ENCODE measurements at regions not wholly inside any gene's neighbourhood (a gene's known extent, or its start where the extent isn't known, plus 50 kb on each side); places are given as distances from the start of the nearest gene placed in this dataset.

DNA sequence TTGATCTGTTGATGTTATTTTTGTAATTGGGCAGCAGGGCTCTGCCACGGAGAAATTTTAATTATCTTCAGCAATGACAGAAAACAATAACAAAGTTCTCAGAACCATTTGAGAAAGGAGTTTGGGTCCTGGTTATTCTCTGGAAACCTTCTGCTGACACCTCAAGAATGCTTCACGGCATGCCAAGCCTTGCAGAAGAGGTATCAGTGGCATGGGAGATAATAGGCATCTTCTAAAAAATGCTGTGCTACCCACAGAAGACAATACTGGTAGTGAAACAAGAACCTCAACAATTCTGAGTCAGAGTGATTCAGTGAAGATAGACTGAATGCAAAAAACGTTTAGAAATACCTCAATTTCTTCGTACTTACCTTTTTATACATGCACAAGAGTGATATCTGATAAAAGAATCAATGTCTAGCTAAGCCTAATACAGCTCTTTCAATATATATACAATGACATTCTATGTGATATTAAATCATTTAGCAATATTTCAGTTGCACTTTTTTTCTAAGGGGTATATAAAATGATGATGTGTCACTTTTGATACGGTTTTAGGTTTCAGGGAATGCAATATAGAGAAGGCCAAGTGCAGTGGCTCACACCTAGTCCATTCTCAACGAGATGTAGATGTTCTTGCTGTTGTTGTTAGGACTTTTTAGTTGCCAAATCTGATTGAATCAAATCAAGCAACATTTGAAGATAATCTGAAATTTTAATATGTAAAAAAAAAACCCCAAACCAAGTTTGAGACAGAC, 110.4 kb upstream of the COL21A1 start:
- DNase-seq (ENCODE audit: insufficient read length) (no peak), FAIRE-seq (peak; percentile 33)
- no peak for TF ChIP-seq POLR2AphosphoS5 (IDR thresholded peaks at IDR 0.05; ENCODE audit: low read depth, low read length)
- TF ChIP-seq TAF1 (IDR thresholded peaks at IDR 0.05; ENCODE audit: borderline replicate concordance, low read depth, low read length): no peak

DNA sequence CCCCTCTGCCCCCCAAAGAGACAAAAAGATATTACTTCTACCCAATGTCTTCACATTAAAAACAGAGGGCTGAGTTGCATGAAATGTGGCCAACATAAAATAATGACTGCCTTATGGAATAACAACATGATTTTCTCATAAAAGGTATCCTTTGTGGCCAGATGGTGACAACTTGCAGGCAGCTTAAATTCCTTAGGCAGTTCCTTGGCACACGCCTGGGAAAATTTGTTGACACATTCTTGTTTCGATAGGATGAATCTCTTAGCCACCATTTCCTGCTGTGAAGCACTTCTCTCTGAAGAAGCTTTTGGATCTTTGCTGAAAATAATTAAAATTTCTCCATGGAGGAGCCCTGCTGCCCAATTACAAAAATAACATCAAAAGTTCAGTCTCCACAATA, 109.0 kb upstream of the COL21A1 start:
- no peak for TF ChIP-seq TAF1 (IDR thresholded peaks at IDR 0.05; ENCODE audit: borderline replicate concordance, low read depth, low read length)
- no peak for TF ChIP-seq POLR2A (IDR thresholded peaks at IDR 0.05; ENCODE audit: low read depth, low read length)
- no peak for TF ChIP-seq POLR2AphosphoS5 (IDR thresholded peaks at IDR 0.05; ENCODE audit: low read depth, low read length)
- DNase-seq (ENCODE audit: insufficient read length): no peak
- FAIRE-seq: no peak

DNA sequence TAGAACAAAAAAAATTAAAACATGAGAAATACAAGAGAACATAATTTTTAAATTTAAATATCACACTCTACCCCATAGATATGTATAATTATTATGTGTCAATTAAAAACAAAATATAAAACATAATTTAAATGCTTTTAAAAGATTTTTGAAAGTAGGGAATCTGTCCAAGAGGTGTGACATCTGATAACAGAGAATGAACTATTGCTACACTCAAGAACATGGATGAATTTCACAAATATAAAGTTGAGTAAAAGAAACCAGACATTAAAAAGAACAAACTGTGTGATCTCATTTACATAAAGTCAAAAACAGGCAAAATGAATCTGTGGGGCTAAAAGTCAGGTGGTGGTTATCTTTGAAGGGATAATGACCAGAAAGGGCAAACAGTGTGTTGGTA, 106.5 kb upstream of the COL21A1 start:
- TF ChIP-seq POLR2A (IDR thresholded peaks at IDR 0.05; ENCODE audit: low read depth, low read length) (no peak), POLR2AphosphoS5 (IDR thresholded peaks at IDR 0.05; ENCODE audit: low read depth, low read length) (no peak), TAF1 (IDR thresholded peaks at IDR 0.05; ENCODE audit: borderline replicate concordance, low read depth, low read length) (no peak)
- DNase-seq (ENCODE audit: insufficient read length) (no peak), FAIRE-seq (no peak)

DNA sequence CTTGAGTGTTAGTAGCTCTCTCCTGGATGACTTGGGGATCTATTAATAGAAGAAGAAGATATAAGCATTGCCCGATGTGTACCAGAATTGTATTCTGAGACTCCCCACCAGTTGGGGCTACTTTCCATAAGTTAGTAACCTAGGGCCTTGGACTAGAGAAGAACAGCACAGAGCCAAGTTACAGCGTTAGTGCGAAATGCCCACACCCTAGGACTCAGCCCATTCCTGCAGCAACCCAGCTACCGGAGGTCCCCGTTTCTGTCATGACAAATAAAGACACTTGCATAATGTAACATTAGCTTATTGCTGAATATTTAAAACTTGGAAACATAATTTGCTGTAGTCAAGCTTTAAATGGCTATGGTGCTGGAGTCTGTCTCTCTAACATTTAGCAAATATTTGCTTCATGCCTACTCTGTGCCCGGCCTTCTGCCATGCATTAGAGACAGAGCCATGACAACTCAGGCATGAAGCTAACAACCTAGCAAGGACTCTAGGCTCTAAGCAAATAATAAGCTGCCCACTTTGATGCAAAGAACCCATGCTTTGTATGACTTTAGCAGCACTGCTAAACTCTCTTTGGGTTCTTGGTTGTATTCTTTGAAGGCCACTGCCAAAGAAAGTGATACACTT, 103.4 kb upstream of the COL21A1 start:
- DNase-seq (ENCODE audit: insufficient read length): no peak
- FAIRE-seq: no peak
- TF ChIP-seq POLR2AphosphoS5 (IDR thresholded peaks at IDR 0.05; ENCODE audit: low read depth, low read length): no peak
- no peak for TF ChIP-seq TAF1 (IDR thresholded peaks at IDR 0.05; ENCODE audit: borderline replicate concordance, low read depth, low read length)
- no peak for TF ChIP-seq POLR2A (IDR thresholded peaks at IDR 0.05; ENCODE audit: low read depth, low read length)

DNA sequence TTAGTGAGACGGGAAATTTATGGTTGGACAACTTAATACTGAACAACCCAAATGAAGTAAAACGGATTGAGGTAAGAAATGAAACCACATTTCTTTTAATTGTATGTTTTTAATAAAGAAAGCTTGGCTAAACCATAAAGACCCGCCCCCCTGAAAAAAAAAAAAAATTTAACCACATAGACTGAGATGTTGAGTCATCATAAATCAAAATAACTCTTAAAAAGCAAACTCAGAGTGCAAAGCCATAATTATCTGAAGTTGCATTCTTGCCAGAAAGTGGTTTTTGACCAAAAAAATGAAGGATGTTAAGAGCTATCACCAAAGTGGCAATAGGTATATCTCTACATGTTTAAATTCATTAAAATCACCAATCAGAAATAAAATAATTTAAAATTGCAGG, 101.8 kb upstream of the COL21A1 start:
- FAIRE-seq: no peak
- DNase-seq (ENCODE audit: insufficient read length): no peak
- TF ChIP-seq POLR2A (IDR thresholded peaks at IDR 0.05; ENCODE audit: low read depth, low read length) (no peak), TAF1 (IDR thresholded peaks at IDR 0.05; ENCODE audit: borderline replicate concordance, low read depth, low read length) (no peak), POLR2AphosphoS5 (IDR thresholded peaks at IDR 0.05; ENCODE audit: low read depth, low read length) (no peak)

DNA sequence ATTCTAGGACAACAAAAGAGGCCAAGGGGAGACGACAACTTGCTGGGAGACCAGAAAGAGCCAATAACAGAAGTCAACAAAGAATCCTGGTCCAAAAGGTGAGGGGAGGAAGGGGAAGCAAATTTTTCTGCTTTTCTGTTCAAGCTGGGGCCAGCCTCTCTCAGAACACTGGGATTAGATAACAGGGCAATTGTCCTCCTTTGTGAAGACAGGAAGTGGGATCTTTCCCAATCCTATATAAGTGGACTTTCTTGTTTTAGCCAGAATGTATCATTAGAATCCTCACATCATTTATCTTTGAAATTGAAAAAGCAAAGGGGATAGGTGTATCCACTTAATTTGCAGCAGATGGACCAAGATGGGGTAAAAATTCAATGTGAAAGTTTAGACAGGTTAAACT, 101.2 kb upstream of the COL21A1 start:
- no peak for FAIRE-seq
- DNase-seq (ENCODE audit: insufficient read length): no peak
- TF ChIP-seq POLR2AphosphoS5 (IDR thresholded peaks at IDR 0.05; ENCODE audit: low read depth, low read length) (no peak), TAF1 (IDR thresholded peaks at IDR 0.05; ENCODE audit: borderline replicate concordance, low read depth, low read length) (no peak), POLR2A (IDR thresholded peaks at IDR 0.05; ENCODE audit: low read depth, low read length) (no peak)

DNA sequence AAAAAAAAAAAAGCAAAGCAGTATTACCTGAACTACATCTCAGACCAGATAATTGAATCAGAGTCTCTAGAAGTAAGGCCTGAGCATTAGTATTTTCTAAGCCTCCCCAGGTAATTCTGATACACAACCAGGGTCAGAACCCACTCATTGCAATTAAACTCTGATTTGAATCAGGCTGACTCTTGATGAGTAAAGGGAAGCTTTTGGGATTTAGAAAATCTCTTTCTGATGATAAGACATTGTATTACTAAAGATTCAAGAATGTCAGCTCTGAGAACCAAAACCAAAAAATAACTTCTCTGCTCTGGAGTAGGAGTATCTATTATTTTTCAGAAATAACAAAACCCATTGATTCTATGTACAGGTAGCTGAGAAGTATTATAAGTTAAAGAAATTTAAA, 100.1 kb upstream of the COL21A1 start:
- DNase-seq (ENCODE audit: insufficient read length) (no peak), FAIRE-seq (no peak)
- TF ChIP-seq TAF1 (IDR thresholded peaks at IDR 0.05; ENCODE audit: borderline replicate concordance, low read depth, low read length) (no peak), POLR2A (IDR thresholded peaks at IDR 0.05; ENCODE audit: low read depth, low read length) (no peak), POLR2AphosphoS5 (IDR thresholded peaks at IDR 0.05; ENCODE audit: low read depth, low read length) (no peak)

DNA sequence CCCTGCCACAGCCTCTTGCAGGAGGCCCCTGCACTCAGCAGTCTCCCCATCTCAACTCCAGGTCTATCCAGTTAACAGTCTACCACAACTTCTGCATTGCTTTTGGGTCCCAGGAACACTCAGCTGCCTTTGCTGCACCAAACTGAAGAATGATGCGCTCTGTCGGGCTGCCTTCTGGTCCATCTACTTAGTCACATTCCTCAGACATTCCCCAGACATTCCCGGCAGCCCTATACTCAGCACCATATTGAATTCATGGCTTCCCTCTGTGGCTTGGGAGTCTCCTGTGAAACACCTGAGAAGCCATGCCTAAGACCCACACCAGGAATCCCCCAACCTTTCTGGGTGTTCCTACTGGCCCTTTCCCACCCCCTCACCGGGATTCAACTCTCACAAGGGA, 99.6 kb upstream of the COL21A1 start:
- TF ChIP-seq POLR2A (IDR thresholded peaks at IDR 0.05; ENCODE audit: low read depth, low read length) (no peak), TAF1 (IDR thresholded peaks at IDR 0.05; ENCODE audit: borderline replicate concordance, low read depth, low read length) (no peak), POLR2AphosphoS5 (IDR thresholded peaks at IDR 0.05; ENCODE audit: low read depth, low read length) (no peak)
- DNase-seq (ENCODE audit: insufficient read length): no peak
- no peak for FAIRE-seq

DNA sequence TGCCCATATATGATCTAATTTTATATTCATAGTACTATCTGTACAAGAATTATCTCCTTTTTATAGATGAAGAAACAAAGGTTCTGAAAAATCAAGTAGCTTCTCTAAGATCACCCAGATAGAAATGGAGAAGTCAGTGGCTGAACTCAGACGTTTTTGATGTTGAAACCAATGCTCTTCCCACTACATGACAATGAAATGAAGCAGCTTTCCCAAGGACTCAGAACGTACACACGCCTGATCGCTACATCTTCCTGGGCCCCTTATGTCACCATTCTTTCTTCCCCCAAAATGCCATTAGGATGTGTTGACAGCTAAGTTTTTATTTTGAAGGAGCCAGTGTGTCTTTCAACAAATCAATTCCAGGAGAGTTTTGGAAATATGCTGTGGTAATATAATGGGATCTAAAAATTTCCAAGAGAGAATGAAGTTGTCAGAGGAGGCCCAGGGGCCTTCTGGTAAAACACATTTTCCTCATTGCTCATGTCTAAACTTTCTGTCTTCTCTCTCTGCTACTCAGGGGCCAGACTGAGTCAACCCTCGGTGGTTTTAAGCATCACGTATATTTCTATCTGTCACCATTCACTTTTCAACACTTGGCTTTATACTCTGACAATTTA, 98.1 kb upstream of the COL21A1 start:
- TF ChIP-seq TAF1 (IDR thresholded peaks at IDR 0.05; ENCODE audit: borderline replicate concordance, low read depth, low read length): no peak
- no peak for TF ChIP-seq POLR2A (IDR thresholded peaks at IDR 0.05; ENCODE audit: low read depth, low read length)
- no peak for TF ChIP-seq POLR2AphosphoS5 (IDR thresholded peaks at IDR 0.05; ENCODE audit: low read depth, low read length)

DNA sequence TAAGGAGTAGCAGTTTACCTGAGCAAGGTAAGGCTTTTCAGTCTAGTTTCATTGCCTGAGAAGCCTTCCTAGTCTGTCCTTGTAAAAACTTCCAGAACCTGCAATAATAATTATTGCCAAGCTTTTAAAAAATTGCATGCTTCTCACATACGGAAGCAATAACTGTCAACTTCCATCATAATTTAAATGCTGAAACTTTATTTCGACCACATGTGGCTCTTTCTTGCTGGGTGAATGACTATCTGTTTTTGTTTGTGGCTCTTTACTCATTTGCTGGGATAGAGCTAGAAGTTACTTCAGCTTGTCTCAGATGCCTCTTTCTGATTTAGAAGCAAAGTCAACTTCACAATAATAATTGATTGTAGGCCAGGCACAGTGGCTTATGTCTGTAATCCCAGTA, 95.9 kb upstream of the COL21A1 start:
- FAIRE-seq (no peak), DNase-seq (ENCODE audit: insufficient read length) (no peak)
- no peak for TF ChIP-seq POLR2AphosphoS5 (IDR thresholded peaks at IDR 0.05; ENCODE audit: low read depth, low read length)

More for the DNA sequence above, 98.1 kb upstream of the COL21A1 start:
- FAIRE-seq (no peak), DNase-seq (ENCODE audit: insufficient read length) (no peak)

DNA sequence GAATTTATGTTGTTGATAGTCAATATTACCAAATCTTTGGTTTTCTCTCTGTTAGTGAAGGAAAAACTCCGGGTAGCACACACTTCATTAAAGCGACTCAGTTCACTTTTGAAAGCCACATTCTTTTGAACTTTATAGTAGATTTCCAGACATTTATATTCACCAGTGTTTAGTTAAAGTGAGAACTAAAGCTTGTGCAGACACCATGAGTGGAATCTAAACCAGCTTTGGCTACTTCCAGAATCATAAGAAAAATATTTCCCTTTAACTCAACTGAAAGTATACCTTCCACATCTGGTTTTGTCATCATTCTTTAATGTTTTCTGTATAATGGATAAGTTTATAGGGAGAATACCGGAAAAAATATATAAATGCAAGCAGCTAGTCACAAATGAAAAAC, 92.1 kb upstream of the COL21A1 start:
- TF ChIP-seq POLR2AphosphoS5 (IDR thresholded peaks at IDR 0.05; ENCODE audit: low read depth, low read length): no peak
- no peak for TF ChIP-seq TAF1 (IDR thresholded peaks at IDR 0.05; ENCODE audit: borderline replicate concordance, low read depth, low read length)
- TF ChIP-seq POLR2A (IDR thresholded peaks at IDR 0.05; ENCODE audit: low read depth, low read length): no peak
- FAIRE-seq (no peak), DNase-seq (ENCODE audit: insufficient read length) (no peak)

DNA sequence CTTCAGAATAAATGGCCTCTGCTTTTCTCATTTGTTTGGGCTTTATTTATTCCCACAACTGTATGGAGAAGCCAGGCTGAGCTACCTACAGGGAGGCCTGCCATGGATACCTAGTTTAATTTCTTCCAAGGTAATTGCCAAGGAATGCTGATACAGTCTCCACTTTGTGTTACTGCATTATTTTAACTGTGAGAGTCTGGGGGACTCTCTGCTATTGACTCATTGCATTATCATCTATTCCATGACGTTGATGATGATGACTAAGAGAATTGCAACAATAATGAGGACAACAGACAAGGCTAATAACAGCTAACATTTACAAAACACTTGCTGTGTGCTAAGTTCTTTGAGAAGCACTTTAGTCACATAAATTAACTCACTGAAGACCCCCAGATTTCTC, 88.3 kb upstream of the COL21A1 start:
- no peak for TF ChIP-seq POLR2AphosphoS5 (IDR thresholded peaks at IDR 0.05; ENCODE audit: low read depth, low read length)
- no peak for TF ChIP-seq TAF1 (IDR thresholded peaks at IDR 0.05; ENCODE audit: borderline replicate concordance, low read depth, low read length)
- no peak for TF ChIP-seq POLR2A (IDR thresholded peaks at IDR 0.05; ENCODE audit: low read depth, low read length)
- FAIRE-seq (no peak), DNase-seq (ENCODE audit: insufficient read length) (no peak)

Data from GM12892 (cell line).